ENCODE measurements at regions not wholly inside any gene's neighbourhood (a gene's known extent, or its start where the extent isn't known, plus 50 kb on each side); places are given as distances from the start of the nearest gene placed in this dataset.

DNA sequence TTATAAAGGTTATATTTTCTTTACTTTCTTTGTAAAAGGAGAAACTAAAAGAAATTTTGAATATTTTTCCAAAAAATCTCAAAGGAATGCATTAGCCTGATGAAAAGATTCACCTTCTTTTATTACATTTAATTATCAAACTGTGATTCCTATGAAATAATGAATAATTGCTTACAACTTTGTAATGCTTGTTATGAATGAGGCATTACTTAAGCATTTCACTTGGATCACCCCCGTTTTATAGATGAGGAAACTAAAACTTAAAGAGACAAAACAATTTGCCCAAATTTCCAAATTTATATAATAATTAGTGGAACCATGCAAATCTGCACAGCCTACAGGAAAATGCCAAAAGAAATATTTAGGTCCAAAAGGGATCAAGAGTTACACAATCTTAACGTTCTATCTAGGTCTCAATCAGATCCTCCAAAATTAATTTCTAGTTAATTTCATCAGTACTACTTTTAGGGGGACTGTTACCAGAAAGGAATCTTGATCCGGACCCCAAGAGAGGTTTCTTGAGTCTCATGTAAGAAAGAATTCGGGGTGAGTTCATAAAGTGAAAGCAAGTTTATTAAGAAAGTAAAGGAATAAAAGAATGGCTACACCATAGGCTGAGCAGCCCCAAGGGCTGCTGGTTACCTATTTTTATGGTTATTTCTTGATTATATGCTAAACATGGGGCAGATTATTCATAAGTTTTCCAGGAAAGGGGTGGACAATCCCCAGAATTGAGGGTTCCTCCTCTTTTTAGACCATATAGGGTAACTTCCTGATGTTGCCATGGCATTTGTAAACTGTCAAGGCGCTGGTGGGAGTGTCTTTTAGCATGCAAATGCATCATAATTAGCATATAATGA is 288.0 kb downstream of the ADGB start:
- H3K4me3 Mint-ChIP-seq (ENCODE audit: unreplicated experiment): no peak overlapping the region
- H3K36me3 Mint-ChIP-seq (ENCODE audit: low read depth, unreplicated experiment): no peaks in the 10 kb centered on the region
- no peak overlapping the region for H3K4me2 ChIP-seq (ENCODE audit: low read length)
- H3K27me3 Mint-ChIP-seq (ENCODE audit: low read depth, unreplicated experiment): no peaks in the 10 kb centered on the region
- no peaks in the 10 kb centered on the region for H4K20me1 ChIP-seq (ENCODE audit: insufficient read depth, low read length)
- no peak overlapping the region for H3K4me3 ChIP-seq (ENCODE audit: insufficient read depth, low read depth, low read length)
- no peaks in the 10 kb centered on the region for H3K9me3 Mint-ChIP-seq (ENCODE audit: unreplicated experiment)
- no peaks in the 10 kb centered on the region for H3K36me3 ChIP-seq (ENCODE audit: insufficient read depth, low read length)
- peaks cover 2% of the 10 kb centered on the region for H3K4me1 ChIP-seq (ENCODE audit: insufficient read depth, low read length)
- no peak overlapping the region for H3K27ac Mint-ChIP-seq (ENCODE audit: unreplicated experiment)
- no peaks in the 10 kb centered on the region for H3K79me2 ChIP-seq (ENCODE audit: insufficient read depth, low read length)
- no peak for TF ChIP-seq EZH2 (IDR thresholded peaks at IDR 0.05; ENCODE audit: insufficient read depth, low read length)
- TF ChIP-seq, protein P1, sequence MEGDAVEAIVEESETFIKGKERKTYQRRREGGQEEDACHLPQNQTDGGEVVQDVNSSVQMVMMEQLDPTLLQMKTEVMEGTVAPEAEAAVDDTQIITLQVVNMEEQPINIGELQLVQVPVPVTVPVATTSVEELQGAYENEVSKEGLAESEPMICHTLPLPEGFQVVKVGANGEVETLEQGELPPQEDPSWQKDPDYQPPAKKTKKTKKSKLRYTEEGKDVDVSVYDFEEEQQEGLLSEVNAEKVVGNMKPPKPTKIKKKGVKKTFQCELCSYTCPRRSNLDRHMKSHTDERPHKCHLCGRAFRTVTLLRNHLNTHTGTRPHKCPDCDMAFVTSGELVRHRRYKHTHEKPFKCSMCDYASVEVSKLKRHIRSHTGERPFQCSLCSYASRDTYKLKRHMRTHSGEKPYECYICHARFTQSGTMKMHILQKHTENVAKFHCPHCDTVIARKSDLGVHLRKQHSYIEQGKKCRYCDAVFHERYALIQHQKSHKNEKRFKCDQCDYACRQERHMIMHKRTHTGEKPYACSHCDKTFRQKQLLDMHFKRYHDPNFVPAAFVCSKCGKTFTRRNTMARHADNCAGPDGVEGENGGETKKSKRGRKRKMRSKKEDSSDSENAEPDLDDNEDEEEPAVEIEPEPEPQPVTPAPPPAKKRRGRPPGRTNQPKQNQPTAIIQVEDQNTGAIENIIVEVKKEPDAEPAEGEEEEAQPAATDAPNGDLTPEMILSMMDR (IDR thresholded peaks at IDR 0.05; ENCODE audit: insufficient read depth, low read depth, low read length): no peak
- no peak overlapping the region for H2AFZ ChIP-seq (ENCODE audit: low read depth, low read length)
- H3K9ac ChIP-seq (ENCODE audit: low read length): no peak overlapping the region
- H3K9me3 ChIP-seq (ENCODE audit: insufficient read depth, low read depth, low read length): no peaks in the 10 kb centered on the region
- FAIRE-seq: no peak
- no peak for DNase-seq (ENCODE audit: low read depth)
- no peaks in the 10 kb centered on the region for H3K27me3 ChIP-seq (ENCODE audit: insufficient read depth, low read length)
- H3K4me1 Mint-ChIP-seq (ENCODE audit: low read depth, unreplicated experiment): peaks cover 6% of the 10 kb centered on the region
- H3K27ac ChIP-seq (ENCODE audit: low read depth, low read length): no peak overlapping the region

GRCh38 chr6:146887447-146888077 is 288.8 kb downstream of the ADGB start:
- Histone ChIP-seq H3K27ac (ENCODE audit: low read depth, low read length) (no peak overlapping the region), H2AFZ (ENCODE audit: low read depth, low read length) (no peak overlapping the region), H3K79me2 (ENCODE audit: insufficient read depth, low read length) (no peaks in the 10 kb centered on the region), H3K4me2 (ENCODE audit: low read length) (no peak overlapping the region), H3K27me3 (ENCODE audit: insufficient read depth, low read length) (no peaks in the 10 kb centered on the region), H4K20me1 (ENCODE audit: insufficient read depth, low read length) (no peaks in the 10 kb centered on the region), H3K4me3 (ENCODE audit: insufficient read depth, low read depth, low read length) (no peak overlapping the region), H3K36me3 (ENCODE audit: insufficient read depth, low read length) (no peaks in the 10 kb centered on the region), H3K4me1 (ENCODE audit: insufficient read depth, low read length) (peaks cover 9% of the 10 kb centered on the region), H3K9ac (ENCODE audit: low read length) (no peak overlapping the region), H3K9me3 (ENCODE audit: insufficient read depth, low read depth, low read length) (no peaks in the 10 kb centered on the region)
- TF ChIP-seq, protein P1 (IDR thresholded peaks at IDR 0.05; ENCODE audit: insufficient read depth, low read depth, low read length): no peak
- TF ChIP-seq EZH2 (IDR thresholded peaks at IDR 0.05; ENCODE audit: insufficient read depth, low read length): no peak
- DNase-seq (ENCODE audit: low read depth) (no peak), FAIRE-seq (no peak)
- no peak overlapping the region for H3K27ac Mint-ChIP-seq (ENCODE audit: unreplicated experiment)
- H3K27me3 Mint-ChIP-seq (ENCODE audit: low read depth, unreplicated experiment): no peaks in the 10 kb centered on the region
- H3K4me3 Mint-ChIP-seq (ENCODE audit: unreplicated experiment): no peak overlapping the region
- no peaks in the 10 kb centered on the region for H3K9me3 Mint-ChIP-seq (ENCODE audit: unreplicated experiment)
- peaks cover 12% of the 10 kb centered on the region for H3K4me1 Mint-ChIP-seq (ENCODE audit: low read depth, unreplicated experiment)
- H3K36me3 Mint-ChIP-seq (ENCODE audit: low read depth, unreplicated experiment): no peaks in the 10 kb centered on the region

DNA sequence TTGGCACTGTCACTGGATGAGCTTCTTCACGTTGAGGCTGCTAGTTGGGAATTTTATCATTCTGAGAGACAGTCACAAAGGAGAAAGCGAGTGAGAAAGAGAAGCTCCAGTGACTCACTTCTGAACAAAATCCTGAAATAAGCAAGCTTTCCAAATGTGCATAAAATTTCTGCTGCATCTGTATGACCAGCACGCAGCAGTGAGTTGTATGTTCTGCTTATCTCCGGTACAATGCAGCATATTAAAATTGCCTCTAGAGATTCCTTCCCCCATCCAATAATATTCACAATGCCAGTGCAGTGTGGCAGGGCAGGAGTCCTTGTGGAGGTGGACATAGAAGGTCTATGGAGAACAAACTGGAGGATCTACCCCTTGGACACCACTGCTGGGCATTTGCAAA is 290.5 kb downstream of the ADGB start:
- no peak for TF ChIP-seq EZH2 (IDR thresholded peaks at IDR 0.05; ENCODE audit: insufficient read depth, low read length)
- TF ChIP-seq, protein P1 (IDR thresholded peaks at IDR 0.05; ENCODE audit: insufficient read depth, low read depth, low read length): no peak
- no peak overlapping the region for H3K4me3 Mint-ChIP-seq (ENCODE audit: unreplicated experiment)
- DNase-seq (ENCODE audit: low read depth) (no peak), FAIRE-seq (no peak)
- no peak overlapping the region for H3K4me3 ChIP-seq (ENCODE audit: insufficient read depth, low read depth, low read length)
- H3K27ac Mint-ChIP-seq (ENCODE audit: unreplicated experiment): no peak overlapping the region
- peaks cover 17% of the 10 kb centered on the region for H3K4me1 Mint-ChIP-seq (ENCODE audit: low read depth, unreplicated experiment)
- no peaks in the 10 kb centered on the region for H3K9me3 ChIP-seq (ENCODE audit: insufficient read depth, low read depth, low read length)
- H3K79me2 ChIP-seq (ENCODE audit: insufficient read depth, low read length): no peaks in the 10 kb centered on the region
- H3K4me2 ChIP-seq (ENCODE audit: low read length): no peak overlapping the region
- no peaks in the 10 kb centered on the region for H3K27me3 Mint-ChIP-seq (ENCODE audit: low read depth, unreplicated experiment)
- H4K20me1 ChIP-seq (ENCODE audit: insufficient read depth, low read length): no peaks in the 10 kb centered on the region
- H3K9ac ChIP-seq (ENCODE audit: low read length): no peak overlapping the region
- H2AFZ ChIP-seq (ENCODE audit: low read depth, low read length): no peak overlapping the region
- peaks cover 14% of the 10 kb centered on the region for H3K4me1 ChIP-seq (ENCODE audit: insufficient read depth, low read length)
- no peaks in the 10 kb centered on the region for H3K27me3 ChIP-seq (ENCODE audit: insufficient read depth, low read length)
- H3K27ac ChIP-seq (ENCODE audit: low read depth, low read length): no peak overlapping the region
- H3K36me3 Mint-ChIP-seq (ENCODE audit: low read depth, unreplicated experiment): no peaks in the 10 kb centered on the region
- no peaks in the 10 kb centered on the region for H3K36me3 ChIP-seq (ENCODE audit: insufficient read depth, low read length)
- H3K9me3 Mint-ChIP-seq (ENCODE audit: unreplicated experiment): peaks cover 1% of the 10 kb centered on the region
